COLO668 (cell line): ENCODE measurements at regions not wholly inside any gene's neighbourhood (a gene's known extent, or its start where the extent isn't known, plus 50 kb on each side); places are given as distances from the start of the nearest gene placed in this dataset.
"Not testable (repeated sequence)": the region's sequence is repeated elsewhere in the genome, so short reads cannot be mapped to it uniquely, and the experiment has no call there.

Experiments
- DNase-seq: peaks from one replicate; lab custom pipeline; 2025; ENCODE audit not compliant: unreplicated experiment; lab: John Stamatoyannopoulos, UW

- DNase-seq: not testable (repeated sequence)
Observed at GRCh38 chr5:68691874-68692273, 401.9 kb upstream of the SLC30A5 start.

DNA sequence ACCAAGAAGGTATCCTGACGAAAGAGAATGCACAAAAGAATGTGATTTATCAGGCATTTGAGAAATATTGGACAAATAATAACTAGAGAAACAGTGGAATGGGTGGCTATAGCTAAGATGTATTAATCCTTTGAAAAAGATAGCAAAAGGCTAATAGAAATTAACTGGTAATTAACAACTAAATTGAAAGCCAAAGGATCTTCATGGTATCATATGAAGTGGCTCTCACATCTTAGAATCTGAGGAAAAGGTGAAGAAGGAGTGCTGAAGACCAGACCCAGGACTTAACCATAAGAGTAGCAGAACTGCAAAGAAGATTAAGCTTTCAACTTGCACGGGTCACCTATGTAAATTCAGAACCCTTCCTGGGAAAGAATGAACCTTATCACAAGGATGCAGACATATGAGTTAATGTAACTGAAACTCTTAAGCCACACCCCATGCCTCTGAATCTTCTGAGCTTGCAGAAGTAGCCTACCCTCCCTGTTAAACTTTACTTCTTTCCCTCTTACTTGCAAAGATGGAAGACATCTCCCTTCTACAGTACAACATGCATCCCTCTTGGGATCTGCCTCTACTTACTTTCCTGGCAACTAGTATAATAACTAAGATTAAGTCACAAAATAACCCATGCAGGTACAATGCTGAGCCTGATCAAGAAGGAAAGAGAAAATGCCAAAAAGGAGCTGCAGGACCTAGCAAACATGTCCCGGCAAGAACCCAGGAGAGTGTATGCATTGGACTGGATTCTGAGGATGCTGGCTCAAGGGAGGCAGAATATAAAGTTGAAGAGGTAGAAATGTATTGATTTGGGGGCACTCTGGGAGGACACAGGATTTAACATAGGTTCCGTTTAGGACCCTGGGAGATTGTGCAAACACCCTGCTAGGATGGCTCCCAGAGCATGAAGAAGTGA is 395.5 kb upstream of the SLC30A5 start:
- DNase-seq: no peak

- no peak for DNase-seq
Observed at GRCh38 chr5:68699966-68700365, 393.8 kb upstream of the SLC30A5 start.

GRCh38 chr5:68707575-68707974 is 386.2 kb upstream of the SLC30A5 start:
- no peak for DNase-seq

GRCh38 chr5:68708156-68708841 is 385.5 kb upstream of the SLC30A5 start:
- no peak for DNase-seq

DNA sequence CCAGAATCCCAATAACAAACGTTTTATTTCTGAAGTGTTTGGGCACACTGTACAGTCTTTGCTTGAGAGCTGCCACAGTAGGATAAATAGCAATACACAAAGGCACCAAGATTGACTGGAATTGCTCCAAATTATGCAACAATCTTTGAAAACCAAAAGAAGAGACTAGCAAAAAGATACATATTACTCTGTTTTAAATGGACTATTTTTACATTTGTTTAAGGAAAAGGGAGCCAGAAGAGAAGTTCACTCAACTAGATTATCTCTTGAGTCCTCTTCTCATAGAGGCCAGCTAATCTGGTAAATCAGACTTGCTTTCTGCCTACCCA is 385.0 kb upstream of the SLC30A5 start:
- DNase-seq: no peak

DNA sequence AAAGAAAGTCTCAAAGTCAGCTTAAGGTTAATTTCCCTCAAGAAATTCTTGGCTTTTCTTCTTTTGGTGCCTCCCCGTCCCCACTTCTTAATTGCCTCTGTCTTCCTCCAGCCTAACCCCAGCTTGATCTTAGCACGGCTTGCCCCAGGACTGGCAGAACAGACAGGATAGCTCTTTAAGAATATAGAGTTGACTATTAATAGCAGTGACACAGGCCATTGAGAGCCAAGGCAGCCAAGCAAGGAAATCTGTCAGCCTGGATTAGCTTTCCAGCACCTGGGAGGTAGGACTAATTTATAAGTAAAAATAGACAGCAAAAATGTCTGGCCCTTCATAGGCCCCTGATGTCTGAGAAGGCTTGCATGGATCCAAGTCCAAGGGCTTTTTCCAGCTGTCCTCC is 384.6 kb upstream of the SLC30A5 start:
- no peak for DNase-seq

DNA sequence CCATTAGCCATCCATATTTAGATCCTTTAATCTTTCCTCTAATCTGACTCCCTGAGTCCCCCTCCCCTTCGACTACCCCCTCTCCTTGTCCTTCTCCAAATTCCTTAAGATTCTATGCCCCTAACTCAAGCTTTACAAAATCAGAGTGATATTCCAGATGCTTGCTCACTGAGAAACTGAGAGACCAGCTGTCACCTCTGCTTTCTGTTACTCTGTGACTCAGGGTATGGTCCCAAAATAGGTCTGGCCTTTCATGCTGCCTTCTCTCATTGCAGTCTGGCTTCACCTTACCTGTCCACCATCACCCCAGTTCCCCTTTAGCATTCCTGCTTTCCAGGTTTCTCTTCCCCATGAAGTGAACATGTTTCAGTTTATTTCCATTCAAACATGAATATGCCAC is 383.3 kb upstream of the SLC30A5 start:
- no peak for DNase-seq

GRCh38 chr5:68711293-68712200 is 382.3 kb upstream of the SLC30A5 start:
- DNase-seq: no peak

DNA sequence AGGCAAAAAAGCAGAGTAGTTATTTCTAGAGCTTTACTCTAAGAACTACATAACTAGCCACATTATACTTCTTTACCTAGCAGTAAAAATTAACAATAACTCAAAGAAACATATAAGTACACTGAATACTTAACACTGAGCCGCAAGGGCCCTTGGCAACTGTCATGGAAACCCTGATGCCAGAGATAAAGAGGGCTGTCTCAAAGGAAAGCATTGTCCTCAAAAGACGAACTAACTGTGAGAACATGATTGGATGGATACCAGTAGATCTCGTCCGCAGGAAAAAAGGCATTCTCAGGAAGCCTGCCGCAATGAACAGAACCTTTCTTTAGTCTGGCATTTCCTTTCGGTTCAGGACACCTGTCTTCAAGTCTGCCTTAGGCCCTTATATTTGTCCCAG is 379.0 kb upstream of the SLC30A5 start:
- DNase-seq: no peak

DNA sequence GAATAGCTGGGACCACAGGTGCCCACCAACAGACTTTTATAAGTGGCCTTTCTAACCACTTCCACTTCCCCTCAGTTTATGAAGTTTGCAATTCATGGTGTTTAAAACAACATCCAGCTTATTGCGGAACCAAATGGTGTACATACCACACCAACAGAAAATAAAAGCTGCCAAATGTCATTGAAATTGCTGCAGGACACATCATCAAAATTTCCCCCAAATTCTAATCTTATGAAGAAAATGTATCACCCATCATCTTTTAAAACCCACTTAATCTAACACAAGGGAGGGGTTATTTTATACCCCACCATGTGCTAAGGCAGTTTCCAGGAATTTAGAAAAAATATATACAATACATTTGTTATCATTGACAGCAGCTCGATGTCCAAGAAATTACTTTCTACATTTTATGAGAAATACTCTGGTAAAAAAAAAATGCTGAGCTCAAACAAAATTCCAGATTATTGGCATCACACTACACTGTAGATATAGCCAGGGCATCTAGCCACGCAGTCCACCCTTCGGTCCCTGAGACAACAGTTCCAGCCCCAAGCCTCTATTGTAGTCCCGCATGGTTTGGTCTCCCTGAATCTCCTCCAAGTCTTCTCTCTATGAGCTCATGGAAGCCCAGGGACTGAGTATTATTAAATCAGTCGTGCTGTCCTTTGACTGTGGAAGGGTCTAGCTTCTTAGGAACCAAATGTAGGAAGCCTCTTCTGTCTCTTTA is 372.8 kb upstream of the SLC30A5 start:
- DNase-seq: no peak

DNA sequence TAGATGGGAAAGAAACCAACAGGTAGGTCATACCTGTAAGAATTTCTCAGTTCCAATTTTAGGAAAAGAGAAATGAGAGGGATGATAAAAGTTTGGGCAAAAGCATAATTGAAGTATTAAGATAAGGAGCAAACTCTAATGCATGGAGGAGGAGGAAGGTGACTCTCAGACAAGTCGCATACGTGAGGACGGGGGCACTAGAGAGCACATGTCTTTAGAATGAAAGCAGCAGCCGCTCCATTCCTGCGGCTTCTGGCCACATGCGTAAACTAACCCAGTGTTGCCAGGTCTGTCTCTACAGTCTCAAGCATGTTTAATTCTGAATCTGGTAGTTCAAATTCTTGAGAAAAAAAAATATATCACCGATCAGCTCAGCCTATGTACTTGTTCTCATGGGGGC is 371.5 kb upstream of the SLC30A5 start:
- DNase-seq: no peak

GRCh38 chr5:68725905-68726683 is 367.7 kb upstream of the SLC30A5 start:
- no peak for DNase-seq

GRCh38 chr5:68727931-68728330 is 365.9 kb upstream of the SLC30A5 start:
- no peak for DNase-seq

DNA sequence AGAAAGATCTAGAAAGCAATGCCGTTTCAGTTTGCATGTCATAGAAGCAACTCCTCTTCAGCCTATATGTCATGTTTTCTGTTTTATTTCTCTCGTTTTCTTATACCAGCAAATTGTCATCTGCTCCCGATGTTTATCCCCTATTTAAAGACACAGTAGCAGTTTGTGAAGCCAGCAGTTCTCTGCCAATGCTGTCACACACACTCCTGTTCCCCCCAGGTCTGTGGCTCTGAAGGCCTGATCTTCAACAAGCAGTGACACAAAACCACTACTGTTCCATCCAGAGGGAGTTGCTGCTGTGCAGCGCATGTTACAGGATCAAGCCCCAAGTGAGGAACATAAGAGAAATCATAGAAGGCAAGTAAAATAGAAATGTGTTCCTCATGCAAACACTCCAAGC is 364.1 kb upstream of the SLC30A5 start:
- DNase-seq: no peak

- no peak for DNase-seq
Observed at GRCh38 chr5:68730220-68730978, 363.4 kb upstream of the SLC30A5 start.

DNA sequence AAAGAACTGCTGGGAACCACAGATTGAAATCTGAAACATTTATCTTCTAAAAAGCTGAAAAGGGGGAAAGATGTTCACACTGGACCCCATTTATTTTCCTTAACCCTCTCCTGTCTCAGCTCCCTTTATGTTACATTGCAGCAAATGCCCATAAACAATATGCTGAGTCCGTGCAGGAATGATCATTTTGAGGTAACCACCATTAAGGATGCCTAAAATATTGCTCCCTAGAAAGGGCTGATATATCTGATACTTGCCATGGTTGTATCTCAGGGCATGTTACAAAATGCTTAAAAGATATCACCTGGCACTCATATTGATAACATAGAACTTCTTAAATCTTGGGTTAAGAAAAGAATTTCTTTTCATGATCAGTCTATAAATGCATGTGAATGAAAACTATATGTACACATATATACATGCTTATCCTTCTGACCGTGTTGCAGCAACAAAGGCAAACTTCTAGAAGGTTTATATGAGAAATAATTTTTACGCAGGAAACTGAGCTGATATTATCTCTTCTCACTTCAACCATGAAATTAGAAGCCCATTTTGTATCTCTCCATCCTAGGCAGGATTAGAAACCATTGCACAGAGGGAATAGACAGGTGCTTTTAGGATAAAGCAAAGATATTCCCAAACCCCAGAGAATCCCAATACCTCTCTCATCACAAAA is 362.7 kb upstream of the SLC30A5 start:
- no peak for DNase-seq

DNA sequence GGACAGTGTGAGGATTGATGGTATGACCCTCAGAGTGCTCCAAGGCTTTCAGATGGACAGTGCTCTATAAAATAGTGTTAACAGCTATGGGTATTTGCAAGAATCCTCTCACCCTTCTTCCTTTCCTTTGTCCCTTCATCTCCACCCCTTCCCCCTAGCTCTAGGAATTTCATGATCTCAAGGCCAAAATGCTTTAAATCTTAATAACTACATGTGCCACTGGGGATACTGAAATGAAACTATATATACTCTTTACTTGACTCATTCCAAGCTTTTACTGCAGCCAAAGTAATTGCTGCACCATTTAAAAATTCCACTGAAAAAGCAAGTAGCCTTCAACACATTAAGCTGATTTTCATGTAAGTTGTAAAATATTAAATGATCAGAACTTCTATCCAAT is 361.6 kb upstream of the SLC30A5 start:
- no peak for DNase-seq

GRCh38 chr5:68734781-68735180 is 359.0 kb upstream of the SLC30A5 start:
- DNase-seq: no peak
